ENCODE measurements at regions not wholly inside any gene's neighbourhood (a gene's known extent, or its start where the extent isn't known, plus 50 kb on each side); places are given as distances from the start of the nearest gene placed in this dataset.

DNA sequence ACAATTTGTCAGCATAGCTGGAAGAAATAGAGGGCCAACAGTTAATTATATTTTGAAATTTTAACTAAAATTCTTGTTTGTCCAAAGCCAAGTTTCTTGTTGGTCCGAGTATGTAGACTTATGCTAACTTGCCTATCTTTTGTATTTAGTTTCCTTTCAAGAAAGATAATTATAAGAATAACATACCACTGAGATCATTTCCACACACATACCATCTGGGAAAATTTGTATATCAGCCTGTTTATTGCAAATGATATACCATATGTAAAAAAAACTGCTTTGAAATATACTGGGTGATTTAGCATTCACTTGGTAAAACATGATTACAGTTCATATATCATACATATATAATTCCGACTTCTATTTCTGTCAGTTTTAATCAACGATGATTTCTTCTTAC, 84.7 kb upstream of the ANKRD50 start:
- Histone ChIP-seq H4K20me1 (replicated peaks; ENCODE audit: control insufficient read depth, insufficient read depth, low read length) (no peaks in the 10 kb centered on the region), H3K9me3 (replicated peaks; ENCODE audit: control insufficient read depth, insufficient read depth, low read depth, low read length) (no peaks in the 10 kb centered on the region), H3K4me1 (replicated peaks in 1 of 2; ENCODE audit: control insufficient read depth in 2 of 2, insufficient read depth in 2 of 2, low read length in 2 of 2) (no peaks in the 10 kb centered on the region), H3K4me3 (no peak overlapping the region), H3K79me2 (ENCODE audit: control insufficient read depth, insufficient read depth, low read length) (no peaks in the 10 kb centered on the region), H3K9ac (ENCODE audit: insufficient read depth in 1 of 2, low read depth in 2 of 2, low read length in 2 of 2) (no peak overlapping the region), H3K27ac (ENCODE audit: extremely low read depth, low read depth, low read length) (no peak overlapping the region), H3K4me2 (ENCODE audit: insufficient read depth, low read length) (no peak overlapping the region), H3K36me3 (ENCODE audit: control insufficient read depth, insufficient read depth, low read length) (no peaks in the 10 kb centered on the region), H2AFZ (ENCODE audit: low read depth, low read length) (no peak overlapping the region), H3K27me3 (ENCODE audit: control insufficient read depth in 2 of 2, insufficient read depth in 2 of 2, low read length in 2 of 2) (no peaks in the 10 kb centered on the region), H3K9me1 (ENCODE audit: control insufficient read depth, insufficient read depth, low read length) (no peaks in the 10 kb centered on the region)
- in situ Hi-C loops (cut with MboI) = no loop called here
- intact Hi-C loops (cut with micrococcal nuclease) = no loop called here
- DNase-seq (ENCODE audit: extremely low read depth in 1 of 4, low spot score in 3 of 4) = no peak
- WGBS (ENCODE audit: insufficient coverage, low coverage, missing lambda C conversion rate) = 0% methylated on average over 3 of the region's 3 CpGs
- ChIA-PET CTCF (ENCODE audit: low intra/inter-chr PET ratio) (no interaction called here), POLR2A (no interaction called here)
- no peak for ATAC-seq
- TF ChIP-seq, protein P1, sequence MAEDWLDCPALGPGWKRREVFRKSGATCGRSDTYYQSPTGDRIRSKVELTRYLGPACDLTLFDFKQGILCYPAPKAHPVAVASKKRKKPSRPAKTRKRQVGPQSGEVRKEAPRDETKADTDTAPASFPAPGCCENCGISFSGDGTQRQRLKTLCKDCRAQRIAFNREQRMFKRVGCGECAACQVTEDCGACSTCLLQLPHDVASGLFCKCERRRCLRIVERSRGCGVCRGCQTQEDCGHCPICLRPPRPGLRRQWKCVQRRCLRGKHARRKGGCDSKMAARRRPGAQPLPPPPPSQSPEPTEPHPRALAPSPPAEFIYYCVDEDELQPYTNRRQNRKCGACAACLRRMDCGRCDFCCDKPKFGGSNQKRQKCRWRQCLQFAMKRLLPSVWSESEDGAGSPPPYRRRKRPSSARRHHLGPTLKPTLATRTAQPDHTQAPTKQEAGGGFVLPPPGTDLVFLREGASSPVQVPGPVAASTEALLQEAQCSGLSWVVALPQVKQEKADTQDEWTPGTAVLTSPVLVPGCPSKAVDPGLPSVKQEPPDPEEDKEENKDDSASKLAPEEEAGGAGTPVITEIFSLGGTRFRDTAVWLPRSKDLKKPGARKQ (CRISPR knock-in tag; IDR thresholded peaks at IDR 0.05) = no peak
- TF ChIP-seq DACH1 (IDR thresholded peaks at IDR 0.05; ENCODE audit: partially characterized antibody) (no peak), ZNF12 (CRISPR knock-in tag; IDR thresholded peaks at IDR 0.05) (no peak), NR1H2 (CRISPR knock-in tag; IDR thresholded peaks at IDR 0.05) (no peak), TAF1 (IDR thresholded peaks at IDR 0.05; ENCODE audit: control insufficient read depth, extremely low read depth, insufficient read depth, low read length, severe bottlenecking) (no peak), ZNF780A (CRISPR knock-in tag; IDR thresholded peaks at IDR 0.05) (no peak), ZFP30 (CRISPR knock-in tag; IDR thresholded peaks at IDR 0.05; ENCODE audit: borderline replicate concordance) (no peak), SMAD4 (CRISPR knock-in tag; conservative IDR thresholded peaks at IDR 0.05) (no peak), HMG20B (CRISPR knock-in tag; IDR thresholded peaks at IDR 0.05) (no peak), MTA1 (IDR thresholded peaks at IDR 0.05; ENCODE audit: borderline replicate concordance) (no peak), SREBF1 (IDR thresholded peaks at IDR 0.05; ENCODE audit: borderline replicate concordance, low read depth, low read length) (no peak), ZNF121 (CRISPR knock-in tag; conservative IDR thresholded peaks at IDR 0.05) (no peak), SAP30 (IDR thresholded peaks at IDR 0.05; ENCODE audit: borderline replicate concordance, insufficient read depth, low read depth, low read length, poor library complexity, severe bottlenecking) (no peak), ZNF584 (CRISPR knock-in tag; IDR thresholded peaks at IDR 0.05; ENCODE audit: low read depth) (no peak), ZNF311 (CRISPR knock-in tag; IDR thresholded peaks at IDR 0.05) (no peak), SRSF1 (IDR thresholded peaks at IDR 0.05; ENCODE audit: low read depth, low read length) (no peak)
- TF ChIP-seq, protein P2, sequence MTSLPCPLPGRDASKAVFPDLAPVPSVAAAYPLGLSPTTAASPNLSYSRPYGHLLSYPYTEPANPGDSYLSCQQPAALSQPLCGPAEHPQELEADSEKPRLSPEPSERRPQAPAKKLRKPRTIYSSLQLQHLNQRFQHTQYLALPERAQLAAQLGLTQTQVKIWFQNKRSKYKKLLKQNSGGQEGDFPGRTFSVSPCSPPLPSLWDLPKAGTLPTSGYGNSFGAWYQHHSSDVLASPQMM (CRISPR knock-in tag; IDR thresholded peaks at IDR 0.05) = no peak
- FAIRE-seq = no peak
- no TSS peak for BruUV-seq (replicated peaks)
